Neural crest cell (in vitro differentiated cells): ENCODE measurements at regions not wholly inside any gene's neighbourhood (a gene's known extent, or its start where the extent isn't known, plus 50 kb on each side); places are given as distances from the start of the nearest gene placed in this dataset.

Experiments
- DNase-seq: peaks from one replicate; pipeline ENCODE4 v3.0.0; 2021; ENCODE audit warnings: low read depth, mixed read lengths, low spot score
- H3K27ac Mint-ChIP-seq: one replicate; pipeline ENCODE4 v1.8.0; 2021; ENCODE audit warnings: mild to moderate bottlenecking, mixed read lengths; ENCODE audit not compliant: unreplicated experiment
- H3K27me3 Mint-ChIP-seq: 2 replicates; pipeline ENCODE4 v1.8.0; 2021; ENCODE audit warnings: low read depth, mild to moderate bottlenecking, mixed read lengths
- H3K36me3 Mint-ChIP-seq: 2 replicates; pipeline ENCODE4 v1.8.0; 2021; ENCODE audit warnings: low read depth, mild to moderate bottlenecking, mixed read lengths
- H3K4me1 Mint-ChIP-seq: 2 replicates; pipeline ENCODE4 v1.8.0; 2021; ENCODE audit warnings: mixed read lengths
- H3K4me3 Mint-ChIP-seq: one replicate; pipeline ENCODE4 v1.8.0; 2021; ENCODE audit warnings: mild to moderate bottlenecking, mixed read lengths
- H3K9me3 Mint-ChIP-seq: 2 replicates; pipeline ENCODE4 v1.8.0; 2021; ENCODE audit warnings: mixed read lengths
- TF ChIP-seq, protein P1 (sequence below): fragments of 200-600 bp; sonication (generic); conservative IDR thresholded peaks from 2 replicates; pipeline ENCODE4 v1.5.0; 2021; ENCODE audit warnings: antibody characterized with exemption, mild to moderate bottlenecking

DNA sequence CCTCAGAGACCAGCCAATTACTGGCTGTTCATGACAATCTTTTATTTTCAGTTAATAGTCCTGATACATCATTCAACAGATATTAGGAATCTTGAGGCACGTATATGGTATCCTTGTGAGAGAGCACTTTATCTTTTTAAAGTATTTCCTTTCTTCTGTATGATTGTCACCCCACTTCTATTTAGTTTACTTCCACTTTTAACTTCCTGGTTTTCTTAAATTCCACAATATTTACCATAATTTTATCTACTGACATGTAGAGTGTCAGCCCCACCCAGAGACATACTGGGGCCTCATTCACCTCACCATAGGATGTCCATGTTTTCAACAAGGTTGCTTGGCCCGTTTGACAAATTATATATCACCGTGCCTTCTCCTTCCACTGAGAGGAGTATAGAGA is 182.9 kb upstream of the ID2 start:
- H3K4me3 Mint-ChIP-seq: no peak overlapping the region
- H3K27me3 Mint-ChIP-seq: no peaks in the 10 kb centered on the region
- H3K36me3 Mint-ChIP-seq: no peaks in the 10 kb centered on the region
- DNase-seq: no peak
- TF ChIP-seq, protein P1, sequence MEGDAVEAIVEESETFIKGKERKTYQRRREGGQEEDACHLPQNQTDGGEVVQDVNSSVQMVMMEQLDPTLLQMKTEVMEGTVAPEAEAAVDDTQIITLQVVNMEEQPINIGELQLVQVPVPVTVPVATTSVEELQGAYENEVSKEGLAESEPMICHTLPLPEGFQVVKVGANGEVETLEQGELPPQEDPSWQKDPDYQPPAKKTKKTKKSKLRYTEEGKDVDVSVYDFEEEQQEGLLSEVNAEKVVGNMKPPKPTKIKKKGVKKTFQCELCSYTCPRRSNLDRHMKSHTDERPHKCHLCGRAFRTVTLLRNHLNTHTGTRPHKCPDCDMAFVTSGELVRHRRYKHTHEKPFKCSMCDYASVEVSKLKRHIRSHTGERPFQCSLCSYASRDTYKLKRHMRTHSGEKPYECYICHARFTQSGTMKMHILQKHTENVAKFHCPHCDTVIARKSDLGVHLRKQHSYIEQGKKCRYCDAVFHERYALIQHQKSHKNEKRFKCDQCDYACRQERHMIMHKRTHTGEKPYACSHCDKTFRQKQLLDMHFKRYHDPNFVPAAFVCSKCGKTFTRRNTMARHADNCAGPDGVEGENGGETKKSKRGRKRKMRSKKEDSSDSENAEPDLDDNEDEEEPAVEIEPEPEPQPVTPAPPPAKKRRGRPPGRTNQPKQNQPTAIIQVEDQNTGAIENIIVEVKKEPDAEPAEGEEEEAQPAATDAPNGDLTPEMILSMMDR: no peak
- peaks cover 9% of the 10 kb centered on the region for H3K4me1 Mint-ChIP-seq
- no peaks in the 10 kb centered on the region for H3K9me3 Mint-ChIP-seq
- no peak overlapping the region for H3K27ac Mint-ChIP-seq

DNA sequence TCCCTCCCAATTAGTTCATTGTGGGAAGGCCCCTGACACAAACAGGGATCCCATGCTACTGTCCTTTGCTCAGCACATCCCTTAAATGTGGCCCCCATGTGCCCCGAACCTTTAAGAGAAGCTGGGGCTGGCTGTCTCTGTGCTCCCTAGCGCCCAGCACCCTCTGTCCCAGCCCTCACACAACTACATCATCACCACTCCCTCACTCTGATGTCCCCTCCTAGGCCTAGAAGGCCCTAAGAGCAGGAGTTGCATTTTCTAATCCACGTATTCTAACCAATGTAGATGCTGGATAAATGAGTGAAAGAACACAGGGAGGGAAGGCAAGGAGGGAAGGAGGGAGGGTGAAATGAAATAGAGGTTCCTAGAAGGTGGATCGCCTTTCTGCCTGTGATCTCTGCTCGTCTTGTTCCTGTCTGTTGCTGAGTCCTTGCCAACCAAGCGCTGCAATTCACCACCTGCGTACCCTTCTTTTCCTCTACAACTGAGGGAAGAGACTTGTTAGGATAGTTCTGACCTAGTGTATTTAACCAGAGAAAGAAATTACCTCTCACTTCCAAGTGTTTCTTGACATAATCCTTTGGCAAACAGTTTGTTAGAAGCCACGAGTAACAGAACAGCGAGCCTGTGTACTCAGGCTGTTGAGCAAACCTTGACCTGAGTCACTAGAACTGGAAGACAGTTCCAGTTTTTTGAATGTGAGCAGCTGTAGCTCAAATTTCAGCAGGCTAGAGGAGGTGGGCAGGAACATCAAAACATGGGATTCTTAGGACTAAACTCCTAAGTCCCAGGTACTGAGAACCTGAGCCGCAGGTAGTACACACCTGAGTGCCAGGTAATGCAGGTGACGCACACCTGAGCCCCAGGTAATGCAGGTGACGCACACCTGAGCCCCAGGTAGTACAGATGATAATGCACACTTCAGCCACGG is 181.5 kb upstream of the ID2 start:
- Mint-ChIP-seq H3K4me3 (no peak overlapping the region), H3K27ac (no peak overlapping the region), H3K36me3 (no peaks in the 10 kb centered on the region), H3K27me3 (no peaks in the 10 kb centered on the region), H3K4me1 (peaks cover 3% of the 10 kb centered on the region), H3K9me3 (no peaks in the 10 kb centered on the region)
- TF ChIP-seq, protein P1: no peak
- no peak for DNase-seq

- peaks cover 5% of the 10 kb centered on the region for H3K4me1 Mint-ChIP-seq
Measured at GRCh38 chr2:8501061-8501720, 180.7 kb upstream of the ID2 start.

DNA sequence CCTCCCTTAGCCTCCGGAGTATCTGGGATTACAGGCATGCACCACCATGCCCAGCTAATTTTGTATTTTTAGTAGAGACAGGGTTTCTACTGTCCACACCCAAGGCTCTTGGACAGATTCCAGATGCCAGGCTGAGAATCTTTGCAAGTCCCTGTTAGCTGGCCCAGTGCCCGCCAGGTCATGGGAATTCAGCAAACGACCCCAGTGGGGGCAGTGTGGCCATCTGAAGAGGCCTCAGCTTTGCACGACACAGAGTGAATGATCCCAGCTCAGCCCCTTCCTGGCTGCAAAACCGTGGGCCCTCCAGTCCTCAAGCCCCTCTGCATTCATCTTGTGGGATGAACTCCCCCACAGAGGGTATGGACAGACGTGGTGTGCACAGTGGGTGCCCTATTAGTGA is 179.5 kb upstream of the ID2 start:
- TF ChIP-seq, protein P1: no peak
- H3K9me3 Mint-ChIP-seq: no peaks in the 10 kb centered on the region
- no peaks in the 10 kb centered on the region for H3K36me3 Mint-ChIP-seq
- H3K4me1 Mint-ChIP-seq: peaks cover 5% of the 10 kb centered on the region
- no peak overlapping the region for H3K27ac Mint-ChIP-seq
- H3K27me3 Mint-ChIP-seq: no peaks in the 10 kb centered on the region
- H3K4me3 Mint-ChIP-seq: no peak overlapping the region
- DNase-seq: no peak

More at GRCh38 chr2:8501061-8501720, 180.7 kb upstream of the ID2 start:
- TF ChIP-seq, protein P1: no peak
- H3K9me3 Mint-ChIP-seq: no peaks in the 10 kb centered on the region
- H3K27me3 Mint-ChIP-seq: no peaks in the 10 kb centered on the region
- no peak overlapping the region for H3K27ac Mint-ChIP-seq
- DNase-seq: no peak
- H3K36me3 Mint-ChIP-seq: no peaks in the 10 kb centered on the region
- H3K4me3 Mint-ChIP-seq: no peak overlapping the region

- no peak for DNase-seq
- peaks cover 7% of the 10 kb centered on the region for H3K9me3 Mint-ChIP-seq
- peak overlapping the region; percentile 62 for H3K27ac Mint-ChIP-seq
- peaks cover 5% of the 10 kb centered on the region for H3K4me1 Mint-ChIP-seq
- no peaks in the 10 kb centered on the region for H3K27me3 Mint-ChIP-seq
- TF ChIP-seq, protein P1: no peak
- H3K36me3 Mint-ChIP-seq: peaks cover 4% of the 10 kb centered on the region
- H3K4me3 Mint-ChIP-seq: no peak overlapping the region
Measured at GRCh38 chr2:8505311-8505920, 176.4 kb upstream of the ID2 start.
